ES-I3 (cell line): ENCODE measurements at regions not wholly inside any gene's neighbourhood (a gene's known extent, or its start where the extent isn't known, plus 50 kb on each side); places are given as distances from the start of the nearest gene placed in this dataset.
"Not testable (repeated sequence)": the region's sequence is repeated elsewhere in the genome, so short reads cannot be mapped to it uniquely, and the experiment has no call there.

Experiments
- H3K36me3 ChIP-seq: 2 replicates; pipeline ENCODE4 v1.6.1; 2013; ENCODE audit warnings: mild to moderate bottlenecking, low read length, control low read depth, moderate library complexity; ENCODE audit not compliant: insufficient read depth
- H3K4me1 ChIP-seq: 2 replicates; pipeline ENCODE4 v1.6.1; 2013; ENCODE audit warnings: mild to moderate bottlenecking, control low read depth, low read length; ENCODE audit not compliant: insufficient read depth
- H3K9ac ChIP-seq: 2 replicates; pipeline ENCODE4 v1.6.1; 2013; ENCODE audit warnings: low read depth, mild to moderate bottlenecking, low read length, moderate library complexity
- H3K9me3 ChIP-seq: 2 replicates; pipeline ENCODE4 v1.6.1; 2013; ENCODE audit warnings: mild to moderate bottlenecking, low read length, moderate library complexity; ENCODE audit not compliant: control insufficient read depth, insufficient read depth

GRCh38 chr10:114722136-114722535 is 64.1 kb upstream of the ABLIM1 start:
- not testable (repeated sequence) for H3K9me3 ChIP-seq, H3K4me1 ChIP-seq, H3K9ac ChIP-seq, H3K36me3 ChIP-seq

- Histone ChIP-seq H3K9me3 (no peaks in the 10 kb centered on the region; the same call in 1 of the 2 replicates), H3K9ac (no peak overlapping the region), H3K4me1 (no peaks in the 10 kb centered on the region; the same call in 1 of the 2 replicates), H3K36me3 (no peaks in the 10 kb centered on the region)
These were observed 65.3 kb upstream of the ABLIM1 start for GRCh38 chr10:114723361-114723760.

- Histone ChIP-seq H3K9me3 (no peaks in the 10 kb centered on the region; the same call in 1 of the 2 replicates), H3K36me3 (no peaks in the 10 kb centered on the region), H3K9ac (no peak overlapping the region), H3K4me1 (no peaks in the 10 kb centered on the region; the same call in 1 of the 2 replicates)
These were observed 66.1 kb upstream of the ABLIM1 start for GRCh38 chr10:114723991-114724715.

GRCh38 chr10:114724716-114725106 is 66.6 kb upstream of the ABLIM1 start:
- no peaks in the 10 kb centered on the region; the same call in 1 of the 2 replicates for H3K4me1 ChIP-seq
- no peaks in the 10 kb centered on the region for H3K36me3 ChIP-seq
- no peak overlapping the region for H3K9ac ChIP-seq
- no peaks in the 10 kb centered on the region; the same call in 1 of the 2 replicates for H3K9me3 ChIP-seq

GRCh38 chr10:114726820-114727271 is 68.8 kb upstream of the ABLIM1 start:
- H3K9ac ChIP-seq, result no peak overlapping the region
- H3K36me3 ChIP-seq, result no peaks in the 10 kb centered on the region
- H3K9me3 ChIP-seq, result no peaks in the 10 kb centered on the region; the same call in 1 of the 2 replicates
- no peaks in the 10 kb centered on the region; the same call in 1 of the 2 replicates for H3K4me1 ChIP-seq

DNA sequence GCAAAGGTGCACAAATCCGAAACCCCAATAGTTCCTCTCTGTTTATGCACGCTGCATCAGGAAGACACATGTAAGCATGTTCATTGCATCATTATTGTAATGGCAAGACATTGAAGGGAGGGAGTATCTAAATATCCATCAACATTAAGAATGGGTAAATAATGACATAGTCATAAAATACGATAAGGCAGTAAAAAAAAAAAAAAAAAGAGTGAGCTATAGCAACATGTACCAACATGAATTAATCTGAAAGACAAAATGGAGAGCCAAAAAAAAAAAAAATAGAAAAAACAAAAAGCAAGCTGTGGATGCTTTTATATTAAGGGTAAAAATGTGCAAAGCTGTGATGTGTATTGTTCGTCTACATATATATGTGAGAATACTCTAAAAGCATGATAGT is 70.2 kb upstream of the ABLIM1 start:
- no peaks in the 10 kb centered on the region; the same call in 1 of the 2 replicates for H3K4me1 ChIP-seq
- no peaks in the 10 kb centered on the region for H3K36me3 ChIP-seq
- H3K9me3 ChIP-seq, result no peaks in the 10 kb centered on the region; the same call in 1 of the 2 replicates
- H3K9ac ChIP-seq, result no peak overlapping the region

DNA sequence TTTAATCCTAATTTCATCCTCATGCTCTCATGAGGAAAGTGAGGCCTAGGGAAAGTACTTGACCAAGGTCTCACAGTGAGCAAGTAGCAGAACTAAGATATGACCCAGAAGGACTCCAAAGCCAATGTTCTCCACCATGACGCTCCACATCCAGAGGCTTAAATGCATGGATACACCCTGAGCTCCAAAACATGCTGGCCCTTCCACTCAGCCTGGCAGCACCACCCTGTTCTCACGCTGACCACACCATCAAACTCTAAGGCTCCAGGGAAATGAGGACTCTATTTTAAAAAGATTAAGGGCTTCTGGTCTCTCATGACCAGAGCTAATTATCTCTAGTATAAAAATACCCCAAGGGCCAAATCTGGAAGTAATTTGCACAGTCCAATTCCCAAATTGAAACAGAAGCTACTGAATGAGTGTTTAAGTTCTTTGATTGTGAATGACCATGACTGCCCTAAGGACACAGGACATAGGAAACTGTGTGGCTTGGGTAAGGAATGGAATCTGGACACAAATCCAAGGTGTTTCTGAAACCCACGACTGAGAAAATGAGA is 71.1 kb upstream of the ABLIM1 start:
- no peaks in the 10 kb centered on the region; the same call in 1 of the 2 replicates for H3K9me3 ChIP-seq

GRCh38 chr10:114730291-114730690 is 72.2 kb upstream of the ABLIM1 start:
- Histone ChIP-seq H3K36me3 (no peaks in the 10 kb centered on the region), H3K9ac (no peak overlapping the region), H3K9me3 (no peaks in the 10 kb centered on the region; the same call in 1 of the 2 replicates), H3K4me1 (no peaks in the 10 kb centered on the region)

More for the DNA sequence above, 71.1 kb upstream of the ABLIM1 start:
- no peaks in the 10 kb centered on the region for H3K4me1 ChIP-seq
- no peaks in the 10 kb centered on the region for H3K36me3 ChIP-seq
- H3K9ac ChIP-seq, result no peak overlapping the region

GRCh38 chr10:114732931-114733330 is 74.9 kb upstream of the ABLIM1 start:
- H3K9me3 ChIP-seq, result no peaks in the 10 kb centered on the region; the same call in 1 of the 2 replicates
- no peak overlapping the region for H3K9ac ChIP-seq
- H3K4me1 ChIP-seq, result no peaks in the 10 kb centered on the region
- no peaks in the 10 kb centered on the region for H3K36me3 ChIP-seq

DNA sequence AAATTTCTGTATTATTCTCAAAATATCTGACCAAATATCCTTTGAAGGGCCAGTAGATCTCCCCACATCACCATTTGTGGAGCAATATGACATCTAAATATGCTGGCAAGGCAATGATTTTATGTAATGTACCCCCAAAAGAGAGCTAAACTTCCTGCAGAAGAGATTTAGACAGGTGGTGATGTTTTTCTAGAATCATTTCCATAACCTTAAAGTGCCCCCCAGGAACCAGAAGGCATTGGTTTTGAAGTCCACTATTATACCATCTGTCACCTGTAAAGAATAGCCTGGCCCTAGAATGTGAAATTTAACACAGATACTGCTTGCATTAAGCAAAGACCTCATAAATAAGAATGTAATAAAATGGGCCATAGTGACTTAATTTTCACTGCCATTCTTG is 77.9 kb upstream of the ABLIM1 start:
- no peaks in the 10 kb centered on the region for H3K9me3 ChIP-seq
- no peak overlapping the region for H3K9ac ChIP-seq
- no peaks in the 10 kb centered on the region for H3K4me1 ChIP-seq
- H3K36me3 ChIP-seq, result no peaks in the 10 kb centered on the region

DNA sequence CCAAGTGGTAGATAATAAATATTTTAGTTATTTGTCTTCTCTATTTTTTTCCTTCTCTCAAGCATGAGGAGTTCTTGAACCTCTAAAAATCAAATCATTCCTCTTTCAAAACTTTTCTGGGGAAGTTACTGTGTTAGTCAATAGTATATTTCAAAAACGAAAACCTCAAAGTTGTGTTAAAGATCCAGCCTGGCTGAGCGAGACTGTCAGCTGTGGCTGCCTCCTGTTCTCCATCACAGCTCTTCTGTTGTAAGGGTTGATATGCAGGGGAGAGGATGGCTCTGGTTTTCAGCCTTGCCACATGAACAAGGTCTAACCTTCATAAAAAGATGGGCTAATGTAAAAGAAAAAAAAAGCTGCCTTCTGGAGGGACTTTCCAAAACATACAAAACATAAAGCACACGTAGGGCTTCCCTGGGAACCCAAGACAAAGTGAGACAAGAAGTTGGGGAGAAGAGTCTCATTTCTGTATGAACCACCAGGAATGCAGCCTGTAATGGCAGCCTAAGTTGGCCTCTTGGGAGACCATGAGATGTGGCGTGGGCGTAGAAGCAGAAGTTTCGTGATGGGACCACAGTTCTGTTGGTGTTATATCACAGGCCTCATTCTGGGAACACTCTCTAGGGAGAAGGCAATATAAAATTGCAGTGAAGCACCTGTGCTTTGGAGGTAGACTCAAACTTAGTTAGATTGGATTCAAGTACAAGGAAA is 77.9 kb upstream of the FHIP2A start:
- H3K36me3 ChIP-seq, result no peaks in the 10 kb centered on the region
- H3K9me3 ChIP-seq, result no peaks in the 10 kb centered on the region

GRCh38 chr10:114746531-114746930 is 75.0 kb upstream of the FHIP2A start:
- no peak overlapping the region for H3K9ac ChIP-seq
- H3K9me3 ChIP-seq, result no peaks in the 10 kb centered on the region
- H3K4me1 ChIP-seq, result no peaks in the 10 kb centered on the region
- no peaks in the 10 kb centered on the region for H3K36me3 ChIP-seq

More for the DNA sequence above, 77.9 kb upstream of the FHIP2A start:
- Histone ChIP-seq H3K9ac (no peak overlapping the region), H3K4me1 (no peaks in the 10 kb centered on the region)

GRCh38 chr10:114748241-114748640 is 73.3 kb upstream of the FHIP2A start:
- H3K9me3 ChIP-seq, result no peaks in the 10 kb centered on the region
- no peaks in the 10 kb centered on the region for H3K4me1 ChIP-seq
- H3K9ac ChIP-seq, result no peak overlapping the region
- no peaks in the 10 kb centered on the region for H3K36me3 ChIP-seq

DNA sequence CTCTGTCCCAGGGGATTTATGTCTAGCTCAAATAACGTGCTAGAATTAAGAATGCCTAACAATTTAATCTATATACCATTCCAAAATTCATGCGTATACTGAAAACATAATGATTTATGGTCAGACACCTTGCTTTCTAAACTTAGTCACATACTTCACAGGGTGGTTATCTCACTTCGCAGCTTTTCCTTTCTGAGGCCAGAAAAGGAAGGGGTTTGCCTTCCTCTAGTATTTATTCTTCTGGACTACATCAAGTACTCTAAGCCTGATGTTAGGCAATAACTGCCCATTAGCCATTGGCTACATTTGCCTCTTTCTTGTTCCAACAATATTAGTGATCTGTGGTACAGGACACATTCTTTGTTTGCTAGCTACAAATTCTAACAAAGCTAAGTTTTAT is 72.6 kb upstream of the FHIP2A start:
- H3K36me3 ChIP-seq, result no peaks in the 10 kb centered on the region
- no peak overlapping the region for H3K9ac ChIP-seq
- no peaks in the 10 kb centered on the region for H3K9me3 ChIP-seq
- no peaks in the 10 kb centered on the region for H3K4me1 ChIP-seq
